ENCODE measurements at regions not wholly inside any gene's neighbourhood (a gene's known extent, or its start where the extent isn't known, plus 50 kb on each side); places are given as distances from the start of the nearest gene placed in this dataset.
"Not testable (repeated sequence)": the region's sequence is repeated elsewhere in the genome, so short reads cannot be mapped to it uniquely, and the experiment has no call there.

GRCh38 chr4:188678691-188679090 lies 539.5 kb downstream of the TRIML1 start:
- not testable (repeated sequence) for DNase-seq

DNA sequence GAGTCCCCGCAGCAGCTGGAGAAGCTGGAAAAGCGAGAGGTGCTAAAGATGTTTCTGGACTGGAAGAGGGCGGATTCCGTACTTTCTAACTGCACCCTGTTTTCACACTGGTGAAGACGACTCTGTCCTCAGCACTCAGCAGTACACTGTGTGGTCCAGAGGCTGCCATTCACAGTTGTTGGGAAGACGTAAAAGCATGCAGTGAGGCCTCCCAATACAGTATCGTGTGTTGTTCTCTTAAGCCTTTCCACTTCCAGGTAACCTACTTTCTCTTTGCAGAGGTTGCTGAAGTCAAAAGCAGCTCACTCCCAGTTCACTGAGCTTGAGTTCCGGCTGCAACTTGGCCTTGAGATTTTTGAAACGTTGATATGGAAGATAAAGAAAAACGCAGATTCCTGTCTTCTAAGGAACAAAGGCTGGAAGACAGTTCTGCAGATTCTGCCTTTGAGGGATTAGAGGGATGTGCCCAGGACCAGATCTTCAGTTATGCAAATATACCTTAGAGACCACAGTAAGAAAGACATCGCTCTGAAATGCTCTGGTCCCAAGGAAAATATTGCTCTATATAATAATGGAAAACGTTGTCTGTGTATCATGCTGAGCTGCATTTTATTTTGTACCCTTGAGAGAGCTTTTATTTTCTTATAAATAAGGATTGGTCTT lies 540.9 kb downstream of the TRIML1 start:
- DNase-seq, result no peak

- DNase-seq, result no peak
These were observed 541.4 kb downstream of the TRIML1 start for GRCh38 chr4:188680667-188681063.

- DNase-seq, result no peak
These were observed 543.1 kb downstream of the TRIML1 start for GRCh38 chr4:188682321-188682720.

DNA sequence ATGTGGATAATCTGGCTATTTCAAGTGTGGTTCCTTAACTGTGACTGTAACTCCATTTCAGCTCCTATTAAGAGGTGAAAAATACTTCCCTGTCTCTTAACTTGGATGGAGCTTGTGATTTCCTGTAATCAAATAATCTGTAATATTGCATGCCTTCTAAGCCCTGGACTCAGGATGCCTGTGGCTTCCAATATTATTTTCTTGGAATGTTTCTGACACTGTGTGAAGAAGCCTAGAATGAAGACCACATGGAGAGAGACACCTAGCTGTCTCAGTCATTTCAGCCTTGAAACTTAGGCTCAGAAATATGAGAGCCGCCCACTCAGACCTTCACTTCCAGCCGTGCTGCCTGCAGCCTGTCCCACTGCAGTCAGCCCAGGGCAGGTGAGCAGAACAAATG lies 544.3 kb downstream of the TRIML1 start:
- no peak for DNase-seq

GRCh38 chr4:188688956-188689355 lies 549.7 kb downstream of the TRIML1 start:
- DNase-seq, result no peak

DNA sequence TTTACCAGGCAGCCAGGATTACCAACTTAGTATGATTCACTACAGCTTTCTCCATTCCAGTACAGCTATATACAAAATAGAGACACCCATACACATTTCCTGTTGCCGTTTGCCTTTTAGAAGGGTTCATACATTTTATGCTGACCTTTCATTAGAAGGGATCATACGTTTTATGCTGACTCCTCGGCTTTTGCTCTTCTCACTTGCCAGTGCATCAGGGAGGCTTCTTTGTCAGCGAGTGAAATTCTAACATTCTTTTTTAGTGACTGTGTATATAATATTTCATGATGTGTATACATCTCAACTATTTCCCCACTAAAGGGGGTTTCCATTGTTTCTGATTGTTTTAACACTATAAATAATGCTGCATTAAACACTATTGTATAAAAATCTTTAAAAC lies 552.6 kb downstream of the TRIML1 start:
- DNase-seq, result no peak

GRCh38 chr4:188695261-188695660 lies 556.0 kb downstream of the TRIML1 start:
- DNase-seq, result no peak

DNA sequence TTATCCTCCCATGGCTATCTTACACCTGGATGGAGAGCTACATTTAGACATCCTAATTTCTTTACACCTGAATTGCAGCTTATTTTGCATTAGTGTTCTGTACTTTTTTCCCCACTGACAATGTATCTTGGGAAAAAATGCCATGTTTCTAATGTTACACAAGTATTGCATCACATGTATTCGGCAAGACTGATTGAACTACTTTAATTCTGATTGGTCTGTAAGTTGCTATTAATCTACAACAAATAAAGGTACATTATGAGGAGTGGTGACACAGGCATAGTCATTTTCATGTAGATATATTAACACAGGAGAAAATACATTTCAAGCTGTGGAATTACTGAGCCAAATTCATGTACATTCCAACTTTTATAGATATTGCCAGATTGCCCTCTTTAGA lies 558.0 kb downstream of the TRIML1 start:
- no peak for DNase-seq

- no peak for DNase-seq
These were observed 562.7 kb downstream of the TRIML1 start for GRCh38 chr4:188701952-188702351.

- DNase-seq, result no peak
These were observed 565.0 kb downstream of the TRIML1 start for GRCh38 chr4:188704288-188704687.

DNA sequence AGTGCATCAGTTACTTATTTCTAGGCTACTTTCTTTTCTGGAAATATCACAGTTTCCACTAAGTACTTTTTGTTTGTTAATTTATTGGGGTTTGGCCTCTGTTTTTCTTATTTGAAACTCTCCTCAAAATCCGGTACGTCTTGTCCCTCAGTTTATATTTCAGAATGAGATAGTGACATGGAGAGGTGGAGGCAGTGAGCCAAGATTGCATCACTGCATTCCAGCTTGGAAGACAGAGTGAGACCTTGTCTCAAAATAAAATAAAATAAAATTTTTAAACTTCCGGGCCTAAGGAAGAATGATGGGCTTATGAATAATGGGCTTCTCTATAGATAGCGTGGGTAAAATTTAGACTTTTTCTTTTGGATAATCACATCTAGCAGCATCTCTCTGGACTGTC lies 567.8 kb downstream of the TRIML1 start:
- DNase-seq, result no peak

- no peak for DNase-seq
These were observed 575.3 kb downstream of the TRIML1 start for GRCh38 chr4:188714501-188714900.

DNA sequence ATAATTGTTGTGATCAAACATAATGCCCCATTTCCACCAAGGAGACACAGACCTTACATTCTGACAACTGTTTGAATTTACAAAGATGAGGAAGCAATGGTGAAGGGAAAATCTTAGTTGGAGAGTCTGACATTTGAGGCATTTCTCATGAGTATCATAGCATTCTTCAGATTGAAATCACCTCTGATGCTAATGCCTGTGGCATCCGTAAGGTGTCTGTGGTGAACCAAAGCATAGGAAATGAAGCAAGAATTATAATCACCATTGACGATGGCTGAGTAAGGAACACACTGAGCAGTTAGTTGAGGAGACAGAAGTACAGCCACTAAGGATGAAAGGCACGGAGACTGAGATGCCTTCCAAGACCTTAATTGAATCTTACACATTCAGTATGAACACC lies 575.7 kb downstream of the TRIML1 start:
- DNase-seq, result no peak

DNA sequence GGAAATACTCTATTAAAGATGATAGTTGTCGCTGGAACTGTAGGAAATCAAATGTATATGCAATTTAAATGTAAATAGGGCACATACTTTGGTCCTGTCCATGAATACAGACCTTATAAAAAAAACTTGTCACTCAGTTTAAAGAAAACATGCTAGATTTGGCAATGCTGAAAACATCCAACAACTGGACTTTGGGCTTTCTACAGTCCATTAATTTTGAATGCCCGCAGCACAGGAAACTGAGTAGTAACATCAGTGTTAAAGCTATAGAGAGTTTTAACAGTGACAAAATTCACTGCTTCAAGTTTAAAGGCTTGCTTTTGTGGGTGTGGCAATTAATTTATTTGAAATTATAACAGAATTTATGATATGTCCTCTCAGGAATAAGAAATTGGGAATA lies 578.4 kb downstream of the TRIML1 start:
- DNase-seq, result no peak

- no peak for DNase-seq
These were observed 580.6 kb downstream of the TRIML1 start for GRCh38 chr4:188719794-188720193.

DNA sequence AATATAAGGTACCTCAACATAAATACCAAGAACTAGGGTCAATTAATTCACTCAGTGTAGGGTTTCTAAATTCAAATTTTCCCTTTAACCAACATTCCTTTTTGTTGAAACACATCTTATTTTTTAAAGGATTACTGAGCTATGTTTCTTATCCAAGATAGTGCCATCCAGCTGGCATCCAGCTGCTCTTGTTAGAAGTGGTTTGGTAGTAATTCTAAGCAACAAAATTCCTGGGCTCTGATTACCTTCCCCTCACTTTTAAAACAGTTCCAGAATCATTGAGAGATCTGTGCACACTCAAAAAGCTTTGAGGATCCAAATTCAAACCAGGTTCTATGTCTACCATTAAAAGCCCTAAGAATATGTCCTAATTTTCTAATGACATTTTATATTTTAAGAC lies 583.7 kb downstream of the TRIML1 start:
- no peak for DNase-seq

DNA sequence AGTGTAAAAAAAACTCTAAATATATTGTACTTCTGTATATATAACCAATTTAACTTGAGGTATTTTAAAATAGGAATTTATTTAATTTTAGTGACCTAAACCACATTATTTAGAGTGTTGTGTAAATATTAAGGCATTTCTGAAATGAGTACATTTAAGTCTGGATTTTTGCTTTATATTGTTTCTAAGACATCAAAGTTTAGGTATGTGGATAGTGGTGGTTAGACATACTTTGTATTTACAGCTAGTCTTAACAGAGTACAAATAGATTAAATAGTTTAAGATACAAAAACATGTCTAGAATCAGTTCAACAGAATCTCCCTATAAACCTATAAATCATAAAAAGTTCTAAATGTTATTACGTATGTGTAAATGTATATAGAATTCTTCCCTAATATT lies 588.5 kb downstream of the TRIML1 start:
- no peak for DNase-seq

DNA sequence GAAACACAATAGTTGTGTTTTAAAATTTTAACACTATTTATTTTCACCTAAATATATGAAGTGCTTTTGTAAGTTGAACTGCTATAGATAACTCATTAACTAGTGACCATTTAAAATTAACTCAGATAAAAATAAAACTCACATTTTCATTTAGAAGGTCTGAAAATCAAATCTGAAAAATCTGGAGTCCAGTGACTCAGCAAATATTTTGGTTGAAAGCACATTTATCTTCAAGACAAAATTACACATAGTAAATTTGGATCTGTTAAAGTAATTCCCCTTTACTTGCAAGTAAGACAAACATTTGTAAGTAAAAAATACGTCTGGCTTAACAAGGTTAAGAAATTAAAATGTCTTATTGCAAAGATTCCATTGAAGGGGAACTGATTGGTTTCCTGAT lies 589.1 kb downstream of the TRIML1 start:
- no peak for DNase-seq

GRCh38 chr4:188732131-188732530 lies 592.9 kb downstream of the TRIML1 start:
- no peak for DNase-seq

DNA sequence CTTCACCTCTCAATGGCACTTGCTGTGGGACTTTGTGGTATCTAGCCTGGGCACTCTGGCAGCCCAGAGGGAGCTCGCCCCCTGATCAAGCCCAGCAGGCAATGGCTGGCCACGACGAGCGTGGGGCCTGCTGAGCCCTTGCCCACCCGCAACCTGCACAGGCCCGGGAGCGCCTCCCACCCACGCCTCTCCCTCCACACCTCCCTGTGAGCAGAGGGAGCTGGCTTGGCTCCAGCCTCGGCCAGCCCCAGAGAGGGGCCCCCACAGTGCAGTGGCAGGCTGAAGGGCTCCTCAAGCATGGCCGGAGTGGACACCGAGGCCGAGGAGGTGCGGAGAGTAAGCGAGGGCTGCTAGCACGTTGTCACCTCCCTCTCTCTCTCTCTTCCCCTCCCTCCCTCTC lies 595.8 kb downstream of the TRIML1 start:
- DNase-seq, result no peak

DNA sequence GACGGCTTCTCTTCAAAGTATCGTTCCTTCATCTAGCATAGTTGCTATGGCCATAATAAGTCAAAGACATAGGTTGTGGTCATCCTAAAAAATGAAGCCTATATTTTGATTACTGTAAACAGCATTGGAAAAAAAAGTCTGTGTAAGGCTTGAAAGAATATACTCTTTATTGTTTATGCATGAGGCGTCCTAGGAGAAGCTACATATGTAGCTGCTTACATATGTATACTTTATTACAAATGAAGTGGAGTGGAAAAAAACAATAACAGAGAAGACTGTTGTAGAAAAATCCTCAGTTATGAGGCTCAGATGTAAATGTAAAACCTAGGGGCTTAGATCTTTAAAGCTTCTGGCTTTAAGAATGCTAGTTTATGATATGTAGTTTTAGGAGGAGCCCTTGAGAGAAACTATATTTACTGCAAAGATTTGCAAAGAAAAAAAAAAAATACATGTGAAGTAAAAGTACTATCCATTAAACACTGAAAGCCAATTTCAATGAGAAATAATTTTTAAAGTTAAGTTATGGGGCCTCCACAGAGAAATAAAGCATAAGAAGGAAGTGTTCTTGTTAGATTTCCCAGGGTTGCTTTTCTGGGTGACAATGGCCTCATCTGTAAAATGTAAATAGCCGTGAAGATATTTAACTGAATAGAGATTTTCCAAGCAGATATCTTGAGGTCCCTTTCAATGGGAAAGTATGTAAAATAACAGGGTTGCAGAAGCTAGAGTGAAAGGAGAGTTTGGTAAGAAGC lies 598.2 kb downstream of the TRIML1 start:
- no peak for DNase-seq

GRCh38 chr4:188738290-188738689 lies 599.0 kb downstream of the TRIML1 start:
- DNase-seq, result not testable (repeated sequence)

- DNase-seq, result not testable (repeated sequence)
These were observed 600.9 kb downstream of the TRIML1 start for GRCh38 chr4:188740172-188740571.

- not testable (repeated sequence) for DNase-seq
These were observed 601.5 kb downstream of the TRIML1 start for GRCh38 chr4:188740791-188741190.
